ENCODE measurements at regions not wholly inside any gene's neighbourhood (a gene's known extent, or its start where the extent isn't known, plus 50 kb on each side); places are given as distances from the start of the nearest gene placed in this dataset.
"Not testable (repeated sequence)": the region's sequence is repeated elsewhere in the genome, so short reads cannot be mapped to it uniquely, and the experiment has no call there.

- Histone ChIP-seq H3K27ac (no peak overlapping the region), H3K27me3 (no peaks in the 10 kb centered on the region), H3K9me3 (no peaks in the 10 kb centered on the region), H3K4me3 (no peak overlapping the region), H3K4me1 (no peaks in the 10 kb centered on the region), H3K36me3 (no peaks in the 10 kb centered on the region)
- in situ Hi-C loops (cut with MboI; ENCODE audit: low pct_ligation_motif_present in 1 of 4, low pct_unique_long_range_greater_than_20kb in 1 of 4, low sequenced_read_pairs in 3 of 4), result no loop called here
- TF ChIP-seq EP300 (IDR thresholded peaks at IDR 0.05; ENCODE audit: low read depth) (no peak), POLR2AphosphoS5 (IDR thresholded peaks at IDR 0.05) (no peak), POLR2A (IDR thresholded peaks at IDR 0.05) (no peak), CTCF (IDR thresholded peaks at IDR 0.05) (no peak)
- intact Hi-C loops (cut with DNase I; ENCODE audit: low total_unique reads), result no loop called here
- 64 to 80% methylated on average over 2 of the region's 2 CpGs for WGBS, 2 donors (ENCODE audit: low coverage in 1 of 2)
- DNase-seq, result no peak
These were observed 116.4 kb downstream of the BLID start for GRCh38 chr11:121999651-122000050.

GRCh38 chr11:121996574-121996973 is 119.4 kb downstream of the BLID start:
- intact Hi-C loops (cut with DNase I; ENCODE audit: low total_unique reads) (no loop called here), in situ Hi-C loops (cut with MboI; ENCODE audit: low pct_ligation_motif_present in 1 of 4, low pct_unique_long_range_greater_than_20kb in 1 of 4, low sequenced_read_pairs in 3 of 4) (no loop called here)
- no peak overlapping the region for H3K4me3 ChIP-seq
- no peaks in the 10 kb centered on the region for H3K27me3 ChIP-seq
- TF ChIP-seq POLR2AphosphoS5 (IDR thresholded peaks at IDR 0.05) (no peak), EP300 (IDR thresholded peaks at IDR 0.05; ENCODE audit: low read depth) (no peak), POLR2A (IDR thresholded peaks at IDR 0.05) (no peak), CTCF (IDR thresholded peaks at IDR 0.05) (no peak)
- no peak for DNase-seq
- no peaks in the 10 kb centered on the region for H3K36me3 ChIP-seq
- H3K9me3 ChIP-seq, result no peaks in the 10 kb centered on the region
- WGBS, 2 donors (ENCODE audit: low coverage in 1 of 2), result 46% methylated on average over 1 of the region's 1 CpG; no CpG with 5 or more reads in 1 of the 2 donors
- no peak overlapping the region for H3K27ac ChIP-seq
- no peaks in the 10 kb centered on the region for H3K4me1 ChIP-seq

- in situ Hi-C loops (cut with MboI; ENCODE audit: low pct_ligation_motif_present in 1 of 4, low pct_unique_long_range_greater_than_20kb in 1 of 4, low sequenced_read_pairs in 3 of 4) (no loop called here), intact Hi-C loops (cut with DNase I; ENCODE audit: low total_unique reads) (no loop called here)
- H3K27me3 ChIP-seq, result no peaks in the 10 kb centered on the region
- H3K4me1 ChIP-seq, result no peaks in the 10 kb centered on the region
- no peak overlapping the region for H3K4me3 ChIP-seq
- no peak overlapping the region for H3K27ac ChIP-seq
- no peaks in the 10 kb centered on the region for H3K9me3 ChIP-seq
- H3K36me3 ChIP-seq, result no peaks in the 10 kb centered on the region
- no peak for TF ChIP-seq POLR2A (IDR thresholded peaks at IDR 0.05)
- no peak for TF ChIP-seq EP300 (IDR thresholded peaks at IDR 0.05; ENCODE audit: low read depth)
- TF ChIP-seq POLR2AphosphoS5 (IDR thresholded peaks at IDR 0.05), result no peak
- TF ChIP-seq CTCF (IDR thresholded peaks at IDR 0.05), result no peak
- DNase-seq, result no peak
- WGBS, 2 donors (ENCODE audit: low coverage in 1 of 2), result 74 to 78% methylated on average over 3 of the region's 3 CpGs
These were observed 132.1 kb downstream of the BLID start for GRCh38 chr11:121983901-121984300.

- H3K4me1 ChIP-seq; in situ Hi-C loops (cut with MboI; ENCODE audit: low pct_ligation_motif_present in 1 of 4, low pct_unique_long_range_greater_than_20kb in 1 of 4, low sequenced_read_pairs in 3 of 4); intact Hi-C loops (cut with DNase I; ENCODE audit: low total_unique reads); H3K27ac ChIP-seq; H3K36me3 ChIP-seq; H3K4me3 ChIP-seq; H3K9me3 ChIP-seq; H3K27me3 ChIP-seq; DNase-seq: not testable (repeated sequence)
These were observed 138.1 kb downstream of the BLID start for GRCh38 chr11:121977914-121978313.

GRCh38 chr11:121968638-121969037 is 147.4 kb downstream of the BLID start:
- Histone ChIP-seq H3K4me3 (no peak overlapping the region), H3K27ac (no peak overlapping the region), H3K9me3 (no peaks in the 10 kb centered on the region), H3K36me3 (no peaks in the 10 kb centered on the region), H3K27me3 (no peaks in the 10 kb centered on the region), H3K4me1 (peaks cover 0 to 4% (median 0%) of the 10 kb centered on the region in 4 donors)
- in situ Hi-C loops (cut with MboI; ENCODE audit: low pct_ligation_motif_present in 1 of 4, low pct_unique_long_range_greater_than_20kb in 1 of 4, low sequenced_read_pairs in 3 of 4), result no loop called here
- TF ChIP-seq POLR2AphosphoS5 (IDR thresholded peaks at IDR 0.05) (no peak), EP300 (IDR thresholded peaks at IDR 0.05; ENCODE audit: low read depth) (no peak), POLR2A (IDR thresholded peaks at IDR 0.05) (no peak), CTCF (IDR thresholded peaks at IDR 0.05) (no peak)
- intact Hi-C loops (cut with DNase I; ENCODE audit: low total_unique reads), result no loop called here
- no peak for DNase-seq
- 87 to 94% methylated on average over 2 of the region's 2 CpGs for WGBS, 2 donors (ENCODE audit: low coverage in 1 of 2)

All from transverse colon (tissue), 4 donors.